ENCODE measurements at regions not wholly inside any gene's neighbourhood (a gene's known extent, or its start where the extent isn't known, plus 50 kb on each side); places are given as distances from the start of the nearest gene placed in this dataset.
"Not testable (repeated sequence)": the region's sequence is repeated elsewhere in the genome, so short reads cannot be mapped to it uniquely, and the experiment has no call there.

DNA sequence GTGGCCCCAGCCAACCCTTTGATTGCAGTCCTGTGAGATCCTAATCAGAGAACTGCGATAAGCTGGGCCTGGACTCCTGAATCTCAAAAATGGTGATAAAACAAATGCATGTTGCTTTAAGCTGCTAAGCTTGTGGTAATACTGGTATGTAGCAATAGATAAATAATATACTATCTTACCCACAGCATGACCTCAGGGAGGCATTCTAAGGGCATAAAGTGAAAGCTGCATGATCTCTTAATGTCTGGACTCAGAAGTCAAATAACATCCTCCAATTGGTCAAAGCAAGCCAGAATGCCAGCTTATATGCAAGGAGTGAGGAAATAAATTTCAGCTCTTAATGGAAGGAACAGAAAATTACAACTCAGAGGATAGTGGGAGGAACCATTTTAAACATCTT lies 246.1 kb downstream of the FSIP2 start:
- DNase-seq (ENCODE audit: low spot score): no peak
- FAIRE-seq: no peak

- FAIRE-seq; DNase-seq (ENCODE audit: low spot score): not testable (repeated sequence)
Observed at GRCh38 chr2:185988907-185989306, 250.3 kb downstream of the FSIP2 start.

GRCh38 chr2:185990861-185991525 lies 252.4 kb downstream of the FSIP2 start:
- FAIRE-seq: no peak
- no peak for DNase-seq (ENCODE audit: low spot score)

- DNase-seq (ENCODE audit: low spot score) (no peak), FAIRE-seq (no peak)
Observed at GRCh38 chr2:185998562-185999070, 260.0 kb downstream of the FSIP2 start.

- DNase-seq (ENCODE audit: low spot score): no peak
- FAIRE-seq: no peak
Observed at GRCh38 chr2:186009341-186009740, 270.7 kb downstream of the FSIP2 start.

DNA sequence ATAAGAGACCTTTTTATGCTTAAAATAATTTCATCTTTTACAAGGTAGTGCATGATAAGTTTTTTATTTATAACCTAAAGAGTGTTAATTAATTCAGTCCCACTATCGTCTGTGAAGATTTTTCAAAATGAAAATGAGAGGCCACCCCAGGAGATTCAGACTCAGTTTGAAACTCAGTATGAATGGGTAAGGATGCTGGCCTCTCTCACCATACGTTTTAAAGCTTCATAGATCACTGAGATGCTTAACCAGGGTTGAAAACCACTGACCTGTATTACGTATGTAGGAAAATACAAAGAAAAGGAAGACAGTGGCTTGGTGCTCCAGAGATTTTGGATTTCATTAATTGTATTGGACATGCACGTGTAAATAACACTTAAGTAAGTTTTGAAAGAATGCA lies 278.7 kb downstream of the FSIP2 start:
- FAIRE-seq (no peak), DNase-seq (ENCODE audit: low spot score) (no peak)

- no peak for FAIRE-seq
- DNase-seq (ENCODE audit: low spot score): no peak
Observed at GRCh38 chr2:186024921-186025320, 286.3 kb downstream of the FSIP2 start.

DNA sequence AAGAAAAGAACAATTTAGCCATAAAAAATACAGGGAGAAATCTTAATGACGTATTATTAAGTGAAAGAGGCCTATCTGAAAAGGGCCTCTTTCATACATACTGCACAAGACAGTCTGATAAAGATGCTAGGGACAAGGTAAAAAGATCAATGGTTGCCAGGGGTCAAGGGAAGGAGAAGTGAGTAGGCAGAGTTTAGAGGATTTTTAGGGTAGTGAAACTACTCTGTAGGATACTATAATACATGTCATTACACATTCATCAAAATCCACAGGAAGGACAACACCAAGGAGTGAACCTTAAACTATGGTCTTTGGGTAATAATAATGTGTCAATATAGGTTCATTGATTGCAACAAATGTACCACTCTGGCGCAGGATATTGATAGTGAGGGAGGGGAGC lies 289.3 kb downstream of the FSIP2 start:
- FAIRE-seq (no peak), DNase-seq (ENCODE audit: low spot score) (no peak)

- FAIRE-seq (no peak), DNase-seq (ENCODE audit: low spot score) (no peak)
Observed at GRCh38 chr2:186031229-186031628, 292.6 kb downstream of the FSIP2 start.

GRCh38 chr2:186032102-186032738 lies 293.6 kb downstream of the FSIP2 start:
- no peak for FAIRE-seq

DNA sequence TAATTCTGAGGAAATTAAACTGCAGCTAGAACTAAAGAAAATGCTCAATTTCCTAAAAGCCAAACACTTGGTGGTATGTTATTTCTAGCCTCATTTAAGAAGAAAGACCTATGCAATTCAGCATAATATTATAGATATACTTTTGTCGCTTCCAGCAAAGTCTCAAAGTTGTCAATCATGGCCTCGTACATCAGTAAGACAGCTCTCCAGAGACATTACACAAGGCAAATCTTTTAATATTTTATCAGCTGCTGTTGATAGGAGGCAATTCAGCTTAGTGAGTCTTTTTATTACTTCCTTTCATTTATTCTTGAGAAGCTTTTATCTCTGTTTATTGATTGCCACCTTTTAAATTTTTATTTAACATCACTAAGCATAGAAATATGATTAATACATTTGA lies 294.3 kb downstream of the FSIP2 start:
- FAIRE-seq (no peak), DNase-seq (ENCODE audit: low spot score) (no peak)

More at GRCh38 chr2:186032102-186032738, 293.6 kb downstream of the FSIP2 start:
- DNase-seq (ENCODE audit: low spot score): no peak

DNA sequence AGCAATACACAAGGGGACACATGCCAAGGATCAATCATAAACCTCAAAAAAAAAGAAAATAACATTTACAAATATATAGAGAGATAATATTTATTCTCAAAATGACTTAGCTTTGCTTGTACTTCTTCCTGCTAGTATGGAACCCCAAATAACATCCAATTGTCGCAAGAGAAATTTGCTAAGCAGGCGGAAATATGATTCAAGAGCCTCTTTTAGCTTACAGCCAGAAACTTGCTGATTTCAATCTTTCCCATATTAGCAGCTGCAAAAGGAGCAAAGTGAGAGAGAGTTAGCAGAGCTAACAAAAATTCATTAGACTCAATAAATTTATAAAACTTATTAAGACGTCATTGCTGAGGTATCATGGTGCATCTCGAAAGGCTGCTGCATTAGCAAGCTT lies 294.9 kb downstream of the FSIP2 start:
- no peak for FAIRE-seq
- DNase-seq (ENCODE audit: low spot score): no peak

DNA sequence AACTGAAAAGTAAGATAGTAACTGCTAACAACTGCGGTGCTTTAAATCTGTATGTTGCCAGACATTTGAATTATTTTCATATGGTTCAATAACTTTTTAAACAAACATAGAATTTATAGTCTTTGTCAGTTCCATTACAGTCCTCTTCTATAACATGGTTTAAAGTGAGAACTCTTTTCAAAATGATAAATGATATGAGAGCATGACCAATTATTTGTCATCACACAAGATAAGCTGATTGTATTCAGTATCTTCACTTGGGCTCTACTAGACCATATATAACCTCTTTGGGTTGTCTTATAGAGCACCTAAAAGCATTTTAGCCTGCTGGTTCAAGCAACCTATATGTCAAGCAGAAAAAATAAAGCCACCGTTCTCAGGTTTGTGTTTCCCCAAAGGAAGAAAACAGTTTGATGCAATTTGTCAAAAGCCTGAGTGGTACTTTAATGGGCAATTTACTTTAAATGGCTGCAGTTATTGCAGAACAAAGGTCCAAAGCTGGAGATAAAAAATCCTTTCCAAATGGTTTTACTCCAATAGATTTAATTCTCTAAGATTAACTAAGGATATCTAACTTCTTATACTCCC lies 298.4 kb downstream of the FSIP2 start:
- no peak for FAIRE-seq
- no peak for DNase-seq (ENCODE audit: low spot score)

GRCh38 chr2:186042207-186043028 lies 303.8 kb downstream of the FSIP2 start:
- no peak for DNase-seq (ENCODE audit: low spot score)
- FAIRE-seq: no peak

GRCh38 chr2:186044761-186045160 lies 306.2 kb downstream of the FSIP2 start:
- DNase-seq (ENCODE audit: low spot score) (no peak), FAIRE-seq (no peak)

- FAIRE-seq: no peak
- DNase-seq (ENCODE audit: low spot score): no peak
Observed at GRCh38 chr2:186052930-186053329, 314.3 kb downstream of the FSIP2 start.

GRCh38 chr2:186058614-186059013 lies 320.0 kb downstream of the FSIP2 start:
- no peak for FAIRE-seq
- DNase-seq (ENCODE audit: low spot score): no peak

GRCh38 chr2:186059096-186059495 lies 320.5 kb downstream of the FSIP2 start:
- DNase-seq (ENCODE audit: low spot score): no peak

DNA sequence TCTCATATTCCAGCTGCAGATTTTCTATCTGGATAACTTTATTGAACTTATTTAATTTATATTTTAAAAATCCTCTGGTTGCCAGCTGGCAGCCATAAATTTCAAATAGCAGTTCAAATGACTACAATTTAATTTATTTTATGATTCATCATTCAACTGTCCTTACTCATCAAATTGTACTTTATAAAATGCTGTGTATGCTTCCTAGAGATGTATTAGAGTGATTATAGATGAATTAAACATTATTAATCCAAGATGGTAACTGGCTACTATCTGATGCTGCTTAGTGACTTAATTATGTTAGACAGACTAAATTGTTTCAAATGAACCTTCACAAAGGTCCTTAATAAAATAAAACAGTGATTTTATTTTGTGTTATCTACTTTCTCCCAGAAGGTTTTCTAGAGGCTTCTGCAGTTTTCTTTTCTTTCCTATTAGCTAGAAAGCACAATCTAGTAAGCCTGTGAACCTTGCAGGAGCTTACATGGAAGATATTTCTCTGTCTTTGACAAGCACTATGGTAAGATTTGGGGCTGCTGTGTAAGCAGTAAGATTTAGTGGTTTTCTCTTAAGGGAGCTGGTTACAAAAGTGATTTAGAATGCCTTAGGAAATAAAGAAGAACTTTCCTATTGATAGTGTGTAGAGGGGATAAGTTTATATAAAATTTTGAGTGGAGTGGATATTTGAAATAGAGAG lies 322.3 kb downstream of the FSIP2 start:
- FAIRE-seq: no peak
- no peak for DNase-seq (ENCODE audit: low spot score)

More at GRCh38 chr2:186059096-186059495, 320.5 kb downstream of the FSIP2 start:
- no peak for FAIRE-seq

DNA sequence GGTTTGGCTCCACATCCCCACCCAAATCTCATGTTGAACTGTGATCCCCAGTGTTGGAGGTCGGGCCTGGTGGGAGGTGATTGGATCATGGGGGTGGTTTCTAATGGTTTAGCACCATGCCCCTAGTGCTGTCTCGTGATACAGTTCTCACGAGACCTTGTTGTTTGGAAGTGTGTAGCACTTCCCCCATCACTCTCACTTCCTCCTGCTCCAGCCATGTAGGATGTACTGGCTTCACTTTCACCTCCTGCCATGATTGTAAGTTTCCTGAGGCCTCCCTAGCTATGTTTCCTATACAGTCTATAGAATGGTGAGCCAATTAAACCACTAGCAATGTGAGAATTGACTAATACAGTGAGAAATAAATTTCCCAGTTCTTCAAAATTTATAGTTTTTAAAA lies 325.9 kb downstream of the FSIP2 start:
- FAIRE-seq: no peak
- no peak for DNase-seq (ENCODE audit: low spot score)

DNA sequence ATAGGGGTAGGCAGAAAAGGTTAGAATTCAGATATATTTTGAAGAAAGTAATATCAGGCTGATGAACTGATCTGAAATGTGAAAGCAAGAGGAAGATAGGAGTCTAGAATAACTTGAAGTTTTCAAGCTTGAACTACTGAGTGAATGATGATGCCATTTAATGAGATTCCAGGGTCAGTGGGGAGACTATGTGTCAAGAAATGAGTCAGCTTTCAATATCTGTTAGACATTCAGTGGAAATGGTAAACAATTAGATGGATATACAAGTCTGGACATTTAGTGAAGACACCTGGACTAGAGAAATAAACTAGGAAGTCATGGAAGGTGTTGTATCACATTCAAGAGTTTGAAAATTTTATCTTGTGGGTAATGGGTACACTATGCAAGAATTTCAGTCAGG lies 326.9 kb downstream of the FSIP2 start:
- DNase-seq (ENCODE audit: low spot score): no peak

More for the DNA sequence above, 326.9 kb downstream of the FSIP2 start:
- no peak for FAIRE-seq
